Endothelial cell of umbilical vein (primary cell): ENCODE measurements at regions not wholly inside any gene's neighbourhood (a gene's known extent, or its start where the extent isn't known, plus 50 kb on each side); places are given as distances from the start of the nearest gene placed in this dataset.

Experiments used
- BruUV-seq: library from RNA; stranded (reverse); fragments of 400-500 nt; replicated peaks from 2 replicates; lab custom pipeline; 2021; lab: Mats Ljungman, UMichigan
- CTCF ChIA-PET: fragments of 300-600, 350-600 bp; sonication (Branson Sonifier 250); formaldehyde crosslinking; loops from one replicate; lab custom pipeline; 2021; ENCODE audit warnings: antibody characterized with exemption, inconsistent platforms; lab: Charles Lee
- POLR2A ChIA-PET: fragments of 300-600, 350-600 bp; sonication (Branson Sonifier 250); formaldehyde crosslinking; loops from one replicate; lab custom pipeline; 2021; ENCODE audit warnings: antibody characterized with exemption, inconsistent platforms; lab: Charles Lee
- DNase-seq: peaks from one replicate; pipeline ENCODE4 v3.0.0-alpha.2; 2011; ENCODE audit warnings: low read depth, low spot score
- FAIRE-seq: peaks from 2 replicates; lab custom pipeline; 2011; peaks lifted over from hg19 to GRCh38; lab: Jason Lieb, UNC
- H2AFZ ChIP-seq: 2 replicates; pipeline ENCODE4 v1.6.0; 2012; ENCODE audit warnings: low read depth, low read length, control low read depth, inconsistent platforms
- H3K27ac ChIP-seq: 2 replicates; pipeline ENCODE4 v1.5.1; 2011; ENCODE audit warnings: low read depth, mild to moderate bottlenecking, control low read depth, low read length, moderate library complexity; ENCODE audit not compliant: insufficient read depth
- H3K27me3 ChIP-seq, 2 experiments: 2 replicates each; pipeline versions ENCODE4 v1.6.0 to v1.6.1; 2011; ENCODE audit warnings: low read length in 2 of 2, mixed read lengths in 1 of 2; ENCODE audit not compliant: control insufficient read depth in 2 of 2, insufficient read depth in 2 of 2
- H3K36me3 ChIP-seq, 2 experiments: 2 replicates in 1 of 2; 3 replicates in 1 of 2; pipeline ENCODE4 v1.5.1; 2011; ENCODE audit warnings: low read length in 2 of 2, mild to moderate bottlenecking in 1 of 2, moderate library complexity in 1 of 2; ENCODE audit not compliant: control insufficient read depth in 2 of 2, insufficient read depth in 2 of 2; ENCODE audit errors: extremely low read depth in 1 of 2
- H3K4me1 ChIP-seq: 3 replicates; pipeline ENCODE4 v1.5.1; 2011; ENCODE audit warnings: mild to moderate bottlenecking, low read length; ENCODE audit not compliant: control insufficient read depth, insufficient read depth; ENCODE audit errors: extremely low read depth
- H3K4me2 ChIP-seq: 2 replicates; pipeline ENCODE4 v1.6.1; 2011; ENCODE audit warnings: low read length, control low read depth, mixed read lengths; ENCODE audit not compliant: insufficient read depth
- H3K4me3 ChIP-seq, 3 experiments: fragments of 200-600 bp in 1 of 3; sonication (generic), shearing (Covaris generic) in 1 of 3; replicated peaks in 1 of 3; 2 replicates each; pipeline ENCODE4 v1.5.1; 2011 to 2016; ENCODE audit warnings: control low read depth in 3 of 3, low read length in 3 of 3, mild to moderate bottlenecking in 2 of 3, inconsistent platforms in 1 of 3, low read depth in 1 of 3, moderate library complexity in 1 of 3; ENCODE audit not compliant: insufficient read depth in 1 of 3
- H3K79me2 ChIP-seq: 2 replicates; pipeline ENCODE4 v1.6.0; 2012; ENCODE audit warnings: low read length, inconsistent platforms; ENCODE audit not compliant: control insufficient read depth, insufficient read depth
- H3K9ac ChIP-seq: replicated peaks from 2 replicates; pipeline ENCODE3; 2011; ENCODE audit warnings: low read length, control low read depth; ENCODE audit not compliant: insufficient read depth; ENCODE audit errors: extremely low read depth
- H3K9me1 ChIP-seq: replicated peaks from 3 replicates; pipeline ENCODE4 v1.6.0; 2011; ENCODE audit warnings: mild to moderate bottlenecking, low read length; ENCODE audit not compliant: control insufficient read depth, insufficient read depth; ENCODE audit errors: extremely low read depth
- H3K9me3 ChIP-seq: replicated peaks from 2 replicates; pipeline ENCODE4 v1.5.1; 2012; ENCODE audit warnings: low read length, inconsistent platforms; ENCODE audit not compliant: control insufficient read depth, insufficient read depth
- H4K20me1 ChIP-seq: replicated peaks from 2 replicates; pipeline ENCODE3; 2011; ENCODE audit warnings: mild to moderate bottlenecking, low read length; ENCODE audit not compliant: control insufficient read depth, insufficient read depth; ENCODE audit errors: extremely low read depth
- EZH2 ChIP-seq: IDR thresholded peaks from 2 replicates; pipeline ENCODE4 v1.6.1; 2012; ENCODE audit warnings: borderline replicate concordance, low read depth, mild to moderate bottlenecking, moderate library complexity, low read length, inconsistent platforms; ENCODE audit not compliant: severe bottlenecking
- FOS ChIP-seq: IDR thresholded peaks from 2 replicates; pipeline ENCODE4 v1.6.1; 2011; ENCODE audit warnings: mild to moderate bottlenecking, low read length, moderate library complexity, borderline replicate concordance; ENCODE audit not compliant: insufficient read depth
- GATA2 ChIP-seq: IDR thresholded peaks from 2 replicates; pipeline ENCODE4 v1.7.0; 2011; ENCODE audit warnings: low read depth, mild to moderate bottlenecking, moderate library complexity, mixed read lengths, low read length; ENCODE audit not compliant: insufficient read length, insufficient read depth
- JUN ChIP-seq: IDR thresholded peaks from 2 replicates; pipeline ENCODE4 v1.6.1; 2011; ENCODE audit warnings: borderline replicate concordance, low read depth; ENCODE audit not compliant: insufficient read length, insufficient read depth
- MAX ChIP-seq: IDR thresholded peaks from 2 replicates; pipeline ENCODE4 v1.6.1; 2011; ENCODE audit not compliant: insufficient read depth, insufficient read length
- MYC ChIP-seq: IDR thresholded peaks from one replicate; pipeline ENCODE4 v1.6.1; 2011; ENCODE audit warnings: mild to moderate bottlenecking, low read depth, low read length
- POLR2A ChIP-seq: IDR thresholded peaks from 2 replicates; pipeline ENCODE4 v1.6.1; 2012; ENCODE audit warnings: low read depth, mild to moderate bottlenecking, control low read depth, low read length
- POLR2AphosphoS5 ChIP-seq: IDR thresholded peaks from 2 replicates; pipeline ENCODE4 v1.6.1; 2012; ENCODE audit warnings: low read depth, mild to moderate bottlenecking, control low read depth, low read length, moderate library complexity; ENCODE audit not compliant: insufficient read depth
- dilution Hi-C: fragments of 300-500 bp; cut with MboI; formaldehyde crosslinking; loops from one replicate; pipeline ENCODE4 v1.15.0; 2019; ENCODE audit warnings: low sequenced_read_pairs; ENCODE audit not compliant: extremely low pct_ligation_motif_present
- intact Hi-C: fragments of 100-400 bp; cut with micrococcal nuclease; formaldehyde crosslinking; loops from one replicate; pipeline ENCODE4 v1.10.0; 2022
- TF ChIP-seq, protein P1 (sequence below), 2 donors: IDR thresholded peaks; 1 replicate in 1 of 2; 2 replicates in 1 of 2; pipeline ENCODE4 v1.5.1; 2011; ENCODE audit warnings: low read length in 2 of 2, mild to moderate bottlenecking in 2 of 2, moderate library complexity in 2 of 2, control low read depth in 1 of 2, inconsistent platforms in 1 of 2, low read depth in 1 of 2; ENCODE audit not compliant: insufficient read depth in 1 of 2; ENCODE audit errors: extremely low read depth in 1 of 2

- Histone ChIP-seq H3K9me1 (no peaks in the 10 kb centered on the region), H3K9me3 (no peaks in the 10 kb centered on the region), H3K36me3 (no peaks in the 10 kb centered on the region), H3K27ac (no peak overlapping the region), H3K79me2 (no peaks in the 10 kb centered on the region), H3K9ac (no peak overlapping the region), H4K20me1 (no peaks in the 10 kb centered on the region), H2AFZ (no peak overlapping the region), H3K4me1 (no peaks in the 10 kb centered on the region), H3K4me2 (no peak overlapping the region), H3K4me3 (no peak overlapping the region), H3K27me3 (no peaks in the 10 kb centered on the region)
- intact Hi-C loops: no loop called here
- CTCF ChIA-PET: no interaction called here
- DNase-seq (no peak), FAIRE-seq (no peak)
- dilution Hi-C loops: no loop called here
- TF ChIP-seq MAX: no peak
- no peak for TF ChIP-seq GATA2
- no peak for TF ChIP-seq EZH2
- TF ChIP-seq FOS: no peak
- no peak for TF ChIP-seq JUN
- TF ChIP-seq POLR2A: no peak
- TF ChIP-seq, protein P1, sequence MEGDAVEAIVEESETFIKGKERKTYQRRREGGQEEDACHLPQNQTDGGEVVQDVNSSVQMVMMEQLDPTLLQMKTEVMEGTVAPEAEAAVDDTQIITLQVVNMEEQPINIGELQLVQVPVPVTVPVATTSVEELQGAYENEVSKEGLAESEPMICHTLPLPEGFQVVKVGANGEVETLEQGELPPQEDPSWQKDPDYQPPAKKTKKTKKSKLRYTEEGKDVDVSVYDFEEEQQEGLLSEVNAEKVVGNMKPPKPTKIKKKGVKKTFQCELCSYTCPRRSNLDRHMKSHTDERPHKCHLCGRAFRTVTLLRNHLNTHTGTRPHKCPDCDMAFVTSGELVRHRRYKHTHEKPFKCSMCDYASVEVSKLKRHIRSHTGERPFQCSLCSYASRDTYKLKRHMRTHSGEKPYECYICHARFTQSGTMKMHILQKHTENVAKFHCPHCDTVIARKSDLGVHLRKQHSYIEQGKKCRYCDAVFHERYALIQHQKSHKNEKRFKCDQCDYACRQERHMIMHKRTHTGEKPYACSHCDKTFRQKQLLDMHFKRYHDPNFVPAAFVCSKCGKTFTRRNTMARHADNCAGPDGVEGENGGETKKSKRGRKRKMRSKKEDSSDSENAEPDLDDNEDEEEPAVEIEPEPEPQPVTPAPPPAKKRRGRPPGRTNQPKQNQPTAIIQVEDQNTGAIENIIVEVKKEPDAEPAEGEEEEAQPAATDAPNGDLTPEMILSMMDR (IDR thresholded peaks at IDR 0.05; ENCODE audit: extremely low read depth in 1 of 2, insufficient read depth in 1 of 2, low read depth in 1 of 2, low read length in 2 of 2): no peak
- no peak for TF ChIP-seq POLR2AphosphoS5
- no peak for TF ChIP-seq MYC
- BruUV-seq: no TSS peak
- POLR2A ChIA-PET: no interaction called here
Measured at GRCh38 chr1:29410476-29410875, 174.2 kb downstream of the PTPRU start.
